A673 (cell line): ENCODE measurements at regions not wholly inside any gene's neighbourhood (a gene's known extent, or its start where the extent isn't known, plus 50 kb on each side); places are given as distances from the start of the nearest gene placed in this dataset.

ENCODE experiments used
- CTCF ChIP-seq: fragments of 300-800, 200-600 bp; sonication (generic); conservative IDR thresholded peaks from 2 replicates; pipeline ENCODE4 v1.5.1; 2017; ENCODE audit warnings: low read depth, mild to moderate bottlenecking, antibody characterized with exemption, low read length, moderate library complexity, mixed read lengths
- EZH2 ChIP-seq: fragments of 200-600 bp; sonication (generic); IDR thresholded peaks from 2 replicates; pipeline ENCODE4 v1.6.1; 2017; ENCODE audit warnings: borderline replicate concordance, low read depth, mild to moderate bottlenecking, mixed read lengths, antibody characterized with exemption, low read length; ENCODE audit not compliant: poor library complexity, severe bottlenecking

GRCh38 chr9:106110483-106110882, 416.1 kb downstream of the TMEM38B start:
- TF ChIP-seq CTCF (no peak), EZH2 (no peak)
